ENCODE measurements at regions not wholly inside any gene's neighbourhood (a gene's known extent, or its start where the extent isn't known, plus 50 kb on each side); places are given as distances from the start of the nearest gene placed in this dataset.

DNA sequence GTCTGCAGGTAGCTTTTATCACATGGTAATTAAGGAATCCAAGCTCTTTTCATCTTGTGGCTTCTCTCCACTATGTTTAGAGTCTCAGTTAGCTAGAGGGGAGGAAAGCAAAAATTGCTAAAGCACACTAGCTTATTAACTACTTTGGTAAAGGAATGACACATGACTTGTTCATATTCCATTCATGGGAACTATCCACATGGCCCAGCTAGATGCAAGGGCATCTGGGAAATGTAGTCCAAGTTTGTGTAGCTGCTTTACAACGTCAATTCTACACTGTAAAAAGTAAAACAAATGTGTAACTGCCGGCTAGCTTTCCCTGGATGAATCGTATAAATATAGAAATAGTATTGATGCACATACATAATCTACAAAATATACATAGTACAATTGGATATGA lies 244.5 kb upstream of the LRFN5 start:
- no peaks in the 10 kb centered on the region for H3K79me2 ChIP-seq (replicated peaks; ENCODE audit: insufficient read depth, low read length)
- H2AFZ ChIP-seq (ENCODE audit: low read depth, low read length), result no peak overlapping the region
- H3K9me3 ChIP-seq (ENCODE audit: low read length), result no peaks in the 10 kb centered on the region
- no peaks in the 10 kb centered on the region for H3F3A ChIP-seq (ENCODE audit: insufficient read depth, low read length, poor library complexity, severe bottlenecking)
- H3K4me2 ChIP-seq (ENCODE audit: low read length), result no peak overlapping the region
- no peaks in the 10 kb centered on the region for H3K27me3 ChIP-seq (ENCODE audit: insufficient read depth, low read depth, low read length)
- no peak overlapping the region for H3K4me3 ChIP-seq (ENCODE audit: low read length)
- no peak for TF ChIP-seq SMC3 (conservative IDR thresholded peaks at IDR 0.05; ENCODE audit: poor library complexity)
- TF ChIP-seq RAD21 (conservative IDR thresholded peaks at IDR 0.05), result no peak
- TF ChIP-seq POLR2AphosphoS5 (IDR thresholded peaks at IDR 0.05), result no peak
- no peak for TF ChIP-seq EZH2 (IDR thresholded peaks at IDR 0.05; ENCODE audit: borderline replicate concordance, insufficient read depth, low read length, poor library complexity, severe bottlenecking)
- no peak for TF ChIP-seq MXI1 (conservative IDR thresholded peaks at IDR 0.05; ENCODE audit: poor library complexity, severe bottlenecking)
- TF ChIP-seq REST (IDR thresholded peaks at IDR 0.05; ENCODE audit: borderline replicate concordance), result no peak
- H3K9ac ChIP-seq (ENCODE audit: low read length), result no peak overlapping the region
- no peak overlapping the region for H3K27ac ChIP-seq (ENCODE audit: low read length)
- H4K20me1 ChIP-seq (ENCODE audit: insufficient read depth), result no peaks in the 10 kb centered on the region
- no peaks in the 10 kb centered on the region for H3K9me2 ChIP-seq (ENCODE audit: insufficient read depth, low read length)
- no peaks in the 10 kb centered on the region for H3K36me3 ChIP-seq (ENCODE audit: insufficient read depth, low read length)

- no peak for TF ChIP-seq EP300 (conservative IDR thresholded peaks at IDR 0.05; ENCODE audit: poor library complexity, severe bottlenecking)
- TF ChIP-seq, protein P1, sequence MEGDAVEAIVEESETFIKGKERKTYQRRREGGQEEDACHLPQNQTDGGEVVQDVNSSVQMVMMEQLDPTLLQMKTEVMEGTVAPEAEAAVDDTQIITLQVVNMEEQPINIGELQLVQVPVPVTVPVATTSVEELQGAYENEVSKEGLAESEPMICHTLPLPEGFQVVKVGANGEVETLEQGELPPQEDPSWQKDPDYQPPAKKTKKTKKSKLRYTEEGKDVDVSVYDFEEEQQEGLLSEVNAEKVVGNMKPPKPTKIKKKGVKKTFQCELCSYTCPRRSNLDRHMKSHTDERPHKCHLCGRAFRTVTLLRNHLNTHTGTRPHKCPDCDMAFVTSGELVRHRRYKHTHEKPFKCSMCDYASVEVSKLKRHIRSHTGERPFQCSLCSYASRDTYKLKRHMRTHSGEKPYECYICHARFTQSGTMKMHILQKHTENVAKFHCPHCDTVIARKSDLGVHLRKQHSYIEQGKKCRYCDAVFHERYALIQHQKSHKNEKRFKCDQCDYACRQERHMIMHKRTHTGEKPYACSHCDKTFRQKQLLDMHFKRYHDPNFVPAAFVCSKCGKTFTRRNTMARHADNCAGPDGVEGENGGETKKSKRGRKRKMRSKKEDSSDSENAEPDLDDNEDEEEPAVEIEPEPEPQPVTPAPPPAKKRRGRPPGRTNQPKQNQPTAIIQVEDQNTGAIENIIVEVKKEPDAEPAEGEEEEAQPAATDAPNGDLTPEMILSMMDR (IDR thresholded peaks at IDR 0.05; ENCODE audit: poor library complexity, severe bottlenecking), result no peak
- TF ChIP-seq SMC3 (conservative IDR thresholded peaks at IDR 0.05; ENCODE audit: poor library complexity), result no peak
- no peak for TF ChIP-seq EZH2 (IDR thresholded peaks at IDR 0.05; ENCODE audit: borderline replicate concordance, insufficient read depth, low read length, poor library complexity, severe bottlenecking)
- TF ChIP-seq POLR2AphosphoS5 (IDR thresholded peaks at IDR 0.05), result no peak
- no peak for TF ChIP-seq REST (IDR thresholded peaks at IDR 0.05; ENCODE audit: borderline replicate concordance)
- TF ChIP-seq RAD21 (conservative IDR thresholded peaks at IDR 0.05), result no peak
- TF ChIP-seq MXI1 (conservative IDR thresholded peaks at IDR 0.05; ENCODE audit: poor library complexity, severe bottlenecking), result no peak
- TF ChIP-seq TAF1 (IDR thresholded peaks at IDR 0.05; ENCODE audit: low read depth), result no peak
- H2AFZ ChIP-seq (ENCODE audit: low read depth, low read length), result no peak overlapping the region
- H3K27ac ChIP-seq (ENCODE audit: low read length), result no peak overlapping the region
- no peaks in the 10 kb centered on the region for H3K9me2 ChIP-seq (ENCODE audit: insufficient read depth, low read length)
- no peaks in the 10 kb centered on the region for H3F3A ChIP-seq (ENCODE audit: insufficient read depth, low read length, poor library complexity, severe bottlenecking)
- H3K9me3 ChIP-seq (ENCODE audit: low read length), result no peaks in the 10 kb centered on the region
- no peak overlapping the region for H3K4me3 ChIP-seq (ENCODE audit: low read length)
- no peak overlapping the region for H3K9ac ChIP-seq (ENCODE audit: low read length)
- H3K27me3 ChIP-seq (ENCODE audit: insufficient read depth, low read depth, low read length), result no peaks in the 10 kb centered on the region
- no peak overlapping the region for H3K4me2 ChIP-seq (ENCODE audit: low read length)
- no peaks in the 10 kb centered on the region for H3K36me3 ChIP-seq (ENCODE audit: insufficient read depth, low read length)
- H4K20me1 ChIP-seq (ENCODE audit: insufficient read depth), result no peaks in the 10 kb centered on the region
- no peaks in the 10 kb centered on the region for H3K79me2 ChIP-seq (replicated peaks; ENCODE audit: insufficient read depth, low read length)
These were observed 246.6 kb upstream of the LRFN5 start for GRCh38 chr14:41360126-41360525.

Measured in neural cell (in vitro differentiated cells).